GM23248 (cell line): ENCODE measurements at regions not wholly inside any gene's neighbourhood (a gene's known extent, or its start where the extent isn't known, plus 50 kb on each side); places are given as distances from the start of the nearest gene placed in this dataset.

Experiments
- EZH2 ChIP-seq: fragments of 200-600 bp; sonication (generic); IDR thresholded peaks from 2 replicates; pipeline ENCODE4 v1.6.1; 2018; ENCODE audit warnings: antibody characterized with exemption, mild to moderate bottlenecking; ENCODE audit not compliant: insufficient read depth, poor library complexity, severe bottlenecking
- EZH2phosphoT487 ChIP-seq: fragments of 200-600 bp; sonication (generic); IDR thresholded peaks from 2 replicates; pipeline ENCODE4 v1.6.1; 2018; ENCODE audit warnings: antibody characterized with exemption, moderate library complexity, mild to moderate bottlenecking, low read depth; ENCODE audit not compliant: insufficient read depth

- TF ChIP-seq EZH2 (no peak), EZH2phosphoT487 (no peak)
Measured at GRCh38 chr7:1296356-1296981, 63.8 kb downstream of the UNCX start.
